SJSA1 (cell line): ENCODE measurements at regions not wholly inside any gene's neighbourhood (a gene's known extent, or its start where the extent isn't known, plus 50 kb on each side); places are given as distances from the start of the nearest gene placed in this dataset.
"Not testable (repeated sequence)": the region's sequence is repeated elsewhere in the genome, so short reads cannot be mapped to it uniquely, and the experiment has no call there.

Experiments used
- DNase-seq, 2 experiments: peaks; one replicate each; pipeline ENCODE4 v3.0.0-alpha.2; 2015 to 2020; ENCODE audit warnings: low spot score in 2 of 2, low read depth in 1 of 2
- H3K27ac ChIP-seq: fragments of 250-450 bp; sonication (Bioruptor Pico); 2 replicates; pipeline ENCODE4 v1.5.1; 2020; ENCODE audit warnings: mild to moderate bottlenecking, moderate library complexity
- H3K27me3 ChIP-seq: fragments of 250-450 bp; sonication (Bioruptor Pico); replicated peaks from 2 replicates; pipeline ENCODE4 v1.5.1; 2020; ENCODE audit warnings: mild to moderate bottlenecking, moderate library complexity
- H3K36me3 ChIP-seq: fragments of 250-450 bp; sonication (Bioruptor Pico); 2 replicates; pipeline ENCODE4 v1.5.1; 2020; ENCODE audit warnings: mild to moderate bottlenecking
- H3K4me1 ChIP-seq: fragments of 250-450 bp; sonication (Bioruptor Pico); replicated peaks from 2 replicates; pipeline ENCODE4 v1.6.1; 2021; ENCODE audit warnings: mild to moderate bottlenecking
- H3K4me3 ChIP-seq: fragments of 250-450 bp; sonication (Bioruptor Pico); 2 replicates; pipeline ENCODE4 v1.5.1; 2020; ENCODE audit warnings: mild to moderate bottlenecking
- H3K9me3 ChIP-seq: fragments of 250-450 bp; sonication (Bioruptor Pico); replicated peaks from 2 replicates; pipeline ENCODE4 v1.5.1; 2020; ENCODE audit warnings: mild to moderate bottlenecking

DNA sequence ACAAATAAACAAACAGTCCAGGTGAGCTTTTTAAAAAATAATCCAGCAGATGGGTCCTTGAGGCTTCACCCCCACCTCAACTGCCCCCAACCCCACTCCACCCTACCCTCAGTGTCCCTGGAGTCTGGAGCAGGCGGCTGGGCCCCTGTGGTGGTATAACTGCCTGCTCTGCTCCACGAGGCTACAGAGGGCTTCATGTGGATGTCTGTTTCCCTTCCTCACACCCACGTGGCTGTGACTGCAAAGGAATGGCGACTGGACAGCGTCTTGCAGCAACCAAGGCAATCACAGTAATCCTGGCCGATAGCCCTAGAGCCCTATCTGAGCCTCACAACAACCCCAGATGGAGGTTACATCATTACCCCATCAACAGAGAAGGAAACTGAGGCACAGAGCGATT is 76.5 kb downstream of the SLC2A10 start:
- H3K27me3 ChIP-seq, result no peaks in the 10 kb centered on the region
- no peaks in the 10 kb centered on the region for H3K9me3 ChIP-seq
- H3K4me1 ChIP-seq, result peaks cover 6% of the 10 kb centered on the region; the same call in 1 of the 2 replicates
- no peak overlapping the region for H3K27ac ChIP-seq
- no peak overlapping the region for H3K4me3 ChIP-seq
- DNase-seq, result no peak
- no peaks in the 10 kb centered on the region for H3K36me3 ChIP-seq

DNA sequence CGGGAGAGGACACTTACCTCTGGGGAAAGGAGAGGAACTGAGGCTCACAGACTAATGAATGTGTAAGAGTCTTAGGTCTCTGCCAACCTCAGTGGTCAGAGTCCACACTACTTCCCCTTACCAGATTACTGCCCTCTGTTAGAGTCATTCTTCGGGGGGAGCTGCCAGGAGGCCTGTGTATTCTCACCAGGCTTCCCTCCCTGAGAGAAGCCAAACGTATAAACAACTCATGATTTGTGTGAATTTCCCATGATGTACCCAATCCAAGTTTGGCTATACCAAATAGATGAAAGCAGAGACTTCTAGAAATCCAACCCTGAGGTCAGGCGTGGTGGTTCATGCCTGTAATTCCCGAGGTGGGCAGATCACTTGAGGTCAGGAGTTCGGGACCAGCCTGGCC is 77.1 kb downstream of the SLC2A10 start:
- Histone ChIP-seq H3K9me3 (no peaks in the 10 kb centered on the region), H3K4me1 (peaks cover 6% of the 10 kb centered on the region; the same call in 1 of the 2 replicates), H3K27ac (no peak overlapping the region), H3K4me3 (no peak overlapping the region), H3K36me3 (no peaks in the 10 kb centered on the region), H3K27me3 (no peaks in the 10 kb centered on the region)
- no peak for DNase-seq

DNA sequence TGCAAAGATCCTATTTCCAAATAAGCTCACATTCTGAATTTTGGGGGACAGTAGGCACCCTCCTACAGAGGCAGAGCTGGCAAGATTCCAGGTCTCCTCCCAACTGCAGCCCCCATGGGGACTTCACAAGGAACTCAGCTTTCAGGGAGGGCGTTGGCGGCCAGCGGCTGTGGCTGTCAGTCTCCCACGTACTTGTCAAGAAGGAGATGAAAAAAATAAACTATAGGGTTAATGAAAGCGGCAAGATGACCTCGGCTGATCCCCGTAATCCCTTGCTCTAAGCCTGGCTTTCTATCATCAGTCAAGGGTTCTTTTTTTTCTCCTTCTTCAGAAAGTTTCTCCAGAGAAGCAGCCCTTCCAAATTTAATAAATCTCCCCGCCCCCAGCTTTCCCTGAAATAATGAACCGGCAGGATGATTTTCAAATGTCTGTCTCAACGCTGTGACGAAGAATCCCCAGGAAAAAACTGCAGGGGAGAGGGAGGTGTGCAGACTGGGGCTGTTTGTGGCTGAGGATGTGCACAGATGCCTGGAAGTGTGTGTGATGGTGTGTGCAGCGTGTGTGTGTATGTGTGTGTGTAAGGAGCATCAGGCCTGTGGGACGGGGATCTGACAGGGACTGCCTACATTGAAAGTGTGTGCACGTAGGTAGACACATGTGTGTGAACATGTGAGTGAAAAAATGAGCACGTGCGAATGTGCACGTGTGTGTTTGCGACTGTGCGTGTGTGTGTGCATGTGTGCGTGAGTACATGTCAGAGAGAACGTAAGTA is 78.7 kb downstream of the SLC2A10 start:
- Histone ChIP-seq H3K27me3 (no peaks in the 10 kb centered on the region), H3K9me3 (no peaks in the 10 kb centered on the region), H3K36me3 (no peaks in the 10 kb centered on the region), H3K4me3 (no peak overlapping the region), H3K4me1 (peaks cover 6% of the 10 kb centered on the region; the same call in 1 of the 2 replicates), H3K27ac (no peak overlapping the region)
- DNase-seq, result no peak

DNA sequence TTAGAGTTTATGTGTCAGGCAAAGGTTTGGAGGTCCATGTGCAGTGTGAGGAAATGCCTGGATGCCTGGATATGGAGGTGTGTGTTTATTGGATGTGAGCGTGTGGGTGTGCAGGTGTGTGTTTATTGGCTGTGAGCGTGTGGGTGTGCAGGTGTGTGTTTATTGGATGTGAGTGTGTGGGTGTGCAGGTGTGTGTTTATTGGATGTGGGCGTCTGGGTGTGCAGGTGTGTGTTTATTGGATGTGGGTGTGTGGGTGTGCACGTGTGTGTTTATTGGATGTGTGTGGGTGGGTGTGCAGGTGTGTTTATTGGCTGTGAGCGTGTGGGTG is 79.3 kb downstream of the SLC2A10 start:
- not testable (repeated sequence) for H3K27me3 ChIP-seq, H3K4me1 ChIP-seq, H3K9me3 ChIP-seq, DNase-seq, H3K36me3 ChIP-seq, H3K4me3 ChIP-seq, H3K27ac ChIP-seq

DNA sequence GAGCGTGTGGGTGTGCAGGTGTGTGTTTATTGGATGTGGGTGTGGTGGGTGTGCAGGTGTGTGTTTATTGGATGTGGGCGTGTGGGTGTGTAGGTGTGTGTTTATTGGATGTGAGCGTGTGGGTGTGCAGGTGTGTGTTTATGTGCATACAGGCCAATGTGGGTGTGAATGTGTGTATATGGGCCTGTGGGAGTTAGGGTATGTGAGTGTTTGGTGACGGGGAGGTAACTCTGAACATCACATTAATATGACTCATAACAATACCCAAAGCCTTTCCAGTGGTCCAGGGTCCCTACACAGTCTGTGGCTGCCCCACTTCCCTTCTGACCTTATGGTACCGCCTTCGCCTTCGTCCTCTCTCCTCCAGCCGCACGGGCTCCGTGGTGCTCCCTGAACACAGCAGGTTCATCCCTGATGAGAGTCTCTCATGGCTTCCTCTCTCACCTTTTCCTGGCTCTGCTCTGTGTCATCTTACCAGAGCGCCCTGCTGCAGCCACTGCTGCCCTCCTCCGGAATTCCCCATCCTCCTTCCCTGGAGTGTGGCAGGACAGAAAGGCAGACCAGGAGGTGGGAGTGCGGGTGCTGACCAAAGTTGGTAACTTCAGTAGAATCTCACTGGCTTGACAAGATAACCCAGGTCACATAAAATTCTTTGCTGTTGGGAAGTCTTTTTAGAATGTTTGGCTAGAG is 80.0 kb downstream of the SLC2A10 start:
- no peak for DNase-seq

DNA sequence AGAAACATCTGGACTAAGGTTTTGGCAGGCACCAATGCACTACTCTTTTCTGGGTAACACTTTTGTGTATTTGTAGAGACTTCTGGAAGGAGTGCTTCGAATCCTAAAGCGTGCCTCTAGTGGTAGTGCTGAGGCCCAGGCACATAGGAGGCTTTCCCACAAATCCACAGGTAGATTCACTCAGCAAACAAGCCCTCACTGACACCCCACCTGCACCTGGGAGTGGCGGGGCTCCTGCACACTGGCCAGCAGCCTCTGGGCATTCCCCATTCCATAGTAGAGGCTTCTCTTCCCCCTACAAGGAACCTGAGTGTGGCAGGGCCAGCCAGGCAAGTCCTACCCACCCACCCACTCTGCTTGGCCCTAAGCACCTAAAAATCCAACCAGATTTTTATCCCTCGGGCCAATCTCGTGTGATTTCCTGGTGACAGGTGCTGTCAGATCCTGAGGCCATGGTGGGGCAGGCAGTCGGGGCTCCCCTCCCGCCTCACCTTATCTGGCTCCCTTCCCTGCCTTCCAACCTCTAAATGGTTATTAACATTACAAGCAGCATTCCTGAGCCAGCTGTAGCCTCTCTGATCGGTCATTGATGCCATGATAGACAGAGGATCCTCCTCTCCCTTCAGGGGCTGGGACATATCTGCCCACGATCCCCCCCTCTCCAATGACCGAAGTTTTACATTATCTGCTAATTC is 82.4 kb downstream of the SLC2A10 start:
- Histone ChIP-seq H3K9me3 (no peaks in the 10 kb centered on the region), H3K27ac (no peak overlapping the region), H3K4me1 (no peaks in the 10 kb centered on the region), H3K27me3 (peaks cover 5% of the 10 kb centered on the region), H3K36me3 (no peaks in the 10 kb centered on the region), H3K4me3 (no peak overlapping the region)
- DNase-seq, result no peak

More for the DNA sequence above, 80.0 kb downstream of the SLC2A10 start:
- no peaks in the 10 kb centered on the region for H3K27me3 ChIP-seq
- H3K36me3 ChIP-seq, result no peaks in the 10 kb centered on the region
- no peaks in the 10 kb centered on the region for H3K9me3 ChIP-seq
- no peak overlapping the region for H3K4me3 ChIP-seq
- H3K4me1 ChIP-seq, result peaks cover 5% of the 10 kb centered on the region; the same call in 1 of the 2 replicates
- H3K27ac ChIP-seq, result no peak overlapping the region

DNA sequence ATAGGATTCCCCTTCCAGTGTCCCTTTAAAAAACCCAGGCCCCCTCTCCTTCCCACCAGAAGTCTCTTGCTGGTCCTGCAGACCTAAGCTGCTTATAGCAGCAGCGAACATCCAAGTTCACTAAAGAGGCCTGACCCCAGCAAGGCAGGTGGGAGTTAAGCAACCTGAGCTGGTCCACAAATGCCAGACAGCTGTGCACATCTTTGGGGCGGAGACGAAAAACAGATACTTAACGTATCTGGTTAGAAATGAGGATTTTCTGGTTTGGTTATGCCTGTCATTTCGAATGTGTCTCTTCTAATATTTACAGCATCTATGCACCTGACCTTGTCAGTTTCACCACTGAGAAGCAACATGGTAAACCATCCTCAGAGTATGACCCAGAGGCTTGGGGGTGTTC is 87.8 kb downstream of the SLC2A10 start:
- Histone ChIP-seq H3K27me3 (peaks cover 5% of the 10 kb centered on the region), H3K36me3 (no peaks in the 10 kb centered on the region), H3K9me3 (no peaks in the 10 kb centered on the region), H3K4me1 (no peaks in the 10 kb centered on the region), H3K4me3 (no peak overlapping the region), H3K27ac (no peak overlapping the region)
- no peak for DNase-seq

DNA sequence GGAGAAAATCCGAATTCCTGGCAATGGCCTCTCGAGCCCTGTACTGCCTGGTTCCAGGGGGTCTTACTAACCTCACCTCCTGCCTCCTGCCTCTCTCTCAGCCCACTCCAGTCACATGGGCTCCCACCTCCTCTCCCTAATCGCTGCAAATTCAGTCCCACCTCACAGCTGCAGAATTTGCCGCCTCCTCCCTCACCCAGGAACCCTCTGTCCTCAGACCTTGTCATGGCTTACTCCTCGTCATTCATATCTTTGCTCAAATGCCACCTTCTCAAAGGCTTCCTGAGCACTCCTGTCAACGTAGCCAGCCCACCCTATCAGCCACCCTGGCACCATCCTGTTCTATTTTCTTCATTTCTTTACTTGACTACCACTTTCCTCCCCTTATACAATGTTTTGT is 89.0 kb downstream of the SLC2A10 start:
- no peaks in the 10 kb centered on the region for H3K9me3 ChIP-seq
- H3K36me3 ChIP-seq, result no peaks in the 10 kb centered on the region
- H3K4me3 ChIP-seq, result no peak overlapping the region
- no peak overlapping the region for H3K27ac ChIP-seq
- H3K4me1 ChIP-seq, result no peaks in the 10 kb centered on the region
- DNase-seq, result no peak
- peaks cover 5% of the 10 kb centered on the region for H3K27me3 ChIP-seq

DNA sequence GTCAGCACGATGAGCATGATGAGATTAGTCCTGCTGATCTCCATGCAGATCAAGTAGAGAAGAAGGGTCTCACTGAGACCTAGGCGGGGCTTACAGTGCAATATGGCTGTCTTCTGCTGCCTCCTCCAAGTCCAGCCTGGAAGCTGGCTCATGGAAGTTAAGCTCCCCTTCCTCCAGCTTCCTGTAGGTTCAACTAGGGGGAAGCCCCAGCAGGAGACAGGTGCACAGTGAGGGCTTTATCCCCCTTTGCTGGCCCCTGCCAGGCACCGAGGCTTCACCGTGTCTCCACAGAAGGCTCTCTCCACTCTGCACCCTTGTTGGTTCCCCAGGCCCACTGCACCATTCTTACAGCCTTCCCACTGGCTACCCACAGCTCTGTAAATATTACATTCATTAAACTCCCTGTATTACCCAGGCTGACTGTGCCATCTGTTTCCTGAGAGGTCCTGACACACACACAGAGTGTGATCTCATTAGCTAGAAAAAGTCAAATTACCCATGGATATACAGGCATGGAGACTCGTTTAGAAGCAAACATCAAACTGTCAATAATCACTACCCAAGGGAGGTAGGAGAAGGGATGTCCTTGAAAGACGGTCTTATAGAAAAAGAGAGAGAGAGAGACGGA is 90.4 kb downstream of the SLC2A10 start:
- no peak overlapping the region for H3K27ac ChIP-seq
- DNase-seq, result no peak
- H3K4me3 ChIP-seq, result no peak overlapping the region
- H3K36me3 ChIP-seq, result no peaks in the 10 kb centered on the region
- no peaks in the 10 kb centered on the region for H3K4me1 ChIP-seq
- H3K27me3 ChIP-seq, result peaks cover 5% of the 10 kb centered on the region
- no peaks in the 10 kb centered on the region for H3K9me3 ChIP-seq

DNA sequence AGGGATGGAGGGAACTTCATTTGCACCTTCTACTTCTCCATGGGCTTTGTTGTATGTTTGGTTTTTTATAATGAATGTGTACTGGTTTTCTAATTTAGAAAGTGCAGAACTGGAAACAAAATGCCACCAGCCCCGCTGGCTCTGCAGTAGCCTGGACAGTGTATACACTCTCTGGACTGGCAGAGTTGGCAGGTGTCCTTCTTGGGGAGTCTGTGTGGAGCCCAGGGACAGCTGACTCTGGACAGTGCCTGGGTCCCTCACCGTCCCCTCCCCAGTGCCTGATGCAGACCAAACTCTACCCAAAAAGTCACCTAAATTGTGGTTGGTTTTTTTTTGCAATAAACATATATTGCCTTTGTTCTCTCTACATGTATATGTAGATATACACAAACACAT is 91.0 kb downstream of the SLC2A10 start:
- Histone ChIP-seq H3K27ac (no peak overlapping the region), H3K36me3 (no peaks in the 10 kb centered on the region), H3K27me3 (peaks cover 5% of the 10 kb centered on the region), H3K9me3 (no peaks in the 10 kb centered on the region), H3K4me1 (no peaks in the 10 kb centered on the region), H3K4me3 (no peak overlapping the region)
- DNase-seq, result no peak

DNA sequence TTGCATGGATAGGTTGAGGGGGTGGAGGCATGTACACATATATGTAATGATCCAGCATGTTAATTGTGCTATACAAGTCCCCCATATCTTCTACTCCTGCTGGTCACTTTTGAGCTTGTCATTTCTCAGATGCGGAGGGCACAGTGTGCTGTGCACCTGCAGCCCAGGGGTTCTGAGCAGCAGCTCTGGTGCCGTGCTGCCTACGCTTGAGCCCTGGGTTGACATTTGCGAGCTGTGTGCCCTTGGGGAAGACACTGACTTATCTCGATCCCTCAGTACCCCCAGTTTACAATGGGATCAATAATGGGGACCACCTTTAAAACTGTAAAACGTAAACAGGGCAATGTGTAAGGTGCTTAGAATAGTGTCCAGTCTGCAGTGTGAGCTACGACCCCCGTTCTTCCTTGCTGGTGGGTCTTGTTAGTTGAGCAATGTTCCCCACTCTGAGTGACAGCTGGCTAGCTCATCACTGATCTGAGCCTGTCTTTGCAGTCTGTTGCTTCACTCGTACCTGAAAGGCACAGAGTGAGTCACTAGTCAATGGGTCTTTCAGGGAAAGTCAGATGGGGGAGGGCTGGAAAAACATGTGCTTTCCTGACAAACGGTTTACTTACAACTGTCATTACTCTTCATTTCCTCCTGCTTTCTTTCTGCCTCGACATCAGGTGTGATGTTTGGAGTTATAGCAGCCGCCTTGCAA is 91.7 kb downstream of the SLC2A10 start:
- Histone ChIP-seq H3K27ac (no peak overlapping the region), H3K4me3 (no peak overlapping the region), H3K4me1 (no peaks in the 10 kb centered on the region), H3K27me3 (no peaks in the 10 kb centered on the region), H3K9me3 (no peaks in the 10 kb centered on the region), H3K36me3 (no peaks in the 10 kb centered on the region)
- no peak for DNase-seq

DNA sequence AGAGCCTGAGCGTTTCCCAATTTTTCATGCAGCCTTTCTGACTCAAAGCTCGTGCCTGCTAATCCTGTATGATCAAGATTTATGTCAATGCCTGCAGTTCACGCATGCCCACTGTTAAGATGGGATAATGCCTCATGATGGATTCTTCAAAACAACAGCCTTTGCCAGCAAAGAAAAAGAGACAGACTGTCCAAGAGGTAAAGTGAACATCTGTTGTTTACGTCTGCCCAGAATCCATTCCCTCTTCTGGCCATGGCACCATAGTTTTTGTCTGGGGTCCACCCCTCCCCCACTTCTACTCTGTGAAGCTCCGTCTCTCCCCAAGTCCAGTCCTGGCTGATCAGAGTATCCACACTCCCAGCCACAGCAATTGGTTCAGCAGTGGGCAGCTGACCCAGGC is 91.9 kb upstream of the EYA2 start:
- Histone ChIP-seq H3K36me3 (no peaks in the 10 kb centered on the region), H3K27ac (no peak overlapping the region), H3K27me3 (no peaks in the 10 kb centered on the region)

DNA sequence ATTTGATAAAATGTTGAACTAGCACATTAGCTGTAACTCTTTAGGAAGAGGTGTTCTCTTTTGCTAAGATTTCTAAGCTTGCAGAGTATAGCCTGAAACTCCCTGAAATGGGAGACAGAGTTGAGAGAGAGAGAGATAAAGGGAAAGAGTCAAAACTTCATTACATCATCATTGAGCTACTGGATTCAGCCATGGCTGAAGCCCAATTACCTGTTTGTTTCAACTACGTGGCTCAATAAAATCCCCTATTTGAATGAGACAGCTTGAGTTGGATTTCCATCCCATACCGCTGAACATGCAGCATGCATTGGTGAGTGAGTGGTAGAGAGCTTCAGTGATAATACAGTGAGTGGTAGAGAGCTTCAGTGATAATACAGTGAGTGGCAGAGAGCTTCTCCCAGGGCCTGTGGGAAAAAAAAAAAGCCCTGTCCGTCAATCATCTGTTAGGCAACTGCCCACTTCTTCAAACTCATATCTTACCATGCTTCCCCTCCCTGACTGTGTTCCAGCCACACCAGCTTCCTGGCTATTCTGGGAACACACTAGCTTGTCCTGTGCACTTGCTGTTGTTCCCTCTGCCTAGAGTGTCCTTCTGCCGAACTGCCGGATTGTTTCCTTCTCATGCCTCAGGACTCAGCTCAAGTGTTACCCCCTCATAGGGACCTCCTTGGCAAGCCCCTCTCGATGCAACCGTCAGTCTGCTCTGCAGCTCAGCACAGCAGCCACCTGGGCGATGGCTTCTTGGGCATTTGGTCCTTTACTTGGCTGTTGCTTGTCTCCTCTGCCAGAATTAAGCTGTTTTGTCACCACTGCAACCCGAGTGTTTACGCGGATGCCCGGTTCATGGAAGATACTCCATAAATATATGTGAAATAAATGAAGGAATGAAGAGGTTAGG is 91.3 kb upstream of the EYA2 start:
- no peaks in the 10 kb centered on the region for H3K9me3 ChIP-seq
- H3K27me3 ChIP-seq, result no peaks in the 10 kb centered on the region
- no peak overlapping the region for H3K27ac ChIP-seq
- no peak for DNase-seq
- no peaks in the 10 kb centered on the region for H3K4me1 ChIP-seq
- H3K36me3 ChIP-seq, result no peaks in the 10 kb centered on the region
- no peak overlapping the region for H3K4me3 ChIP-seq

More for the DNA sequence above, 91.9 kb upstream of the EYA2 start:
- Histone ChIP-seq H3K4me1 (no peaks in the 10 kb centered on the region), H3K9me3 (no peaks in the 10 kb centered on the region), H3K4me3 (no peak overlapping the region)
- no peak for DNase-seq
